CD4-positive, alpha-beta T cell treated with Interleukin-6 for 4 hours (primary cell): ENCODE measurements at regions not wholly inside any gene's neighbourhood (a gene's known extent, or its start where the extent isn't known, plus 50 kb on each side); places are given as distances from the start of the nearest gene placed in this dataset.

Experiments used
- DNase-seq: peaks from one replicate; pipeline ENCODE4 v3.0.0-alpha.2; 2020; ENCODE audit warnings: mixed read lengths

DNA sequence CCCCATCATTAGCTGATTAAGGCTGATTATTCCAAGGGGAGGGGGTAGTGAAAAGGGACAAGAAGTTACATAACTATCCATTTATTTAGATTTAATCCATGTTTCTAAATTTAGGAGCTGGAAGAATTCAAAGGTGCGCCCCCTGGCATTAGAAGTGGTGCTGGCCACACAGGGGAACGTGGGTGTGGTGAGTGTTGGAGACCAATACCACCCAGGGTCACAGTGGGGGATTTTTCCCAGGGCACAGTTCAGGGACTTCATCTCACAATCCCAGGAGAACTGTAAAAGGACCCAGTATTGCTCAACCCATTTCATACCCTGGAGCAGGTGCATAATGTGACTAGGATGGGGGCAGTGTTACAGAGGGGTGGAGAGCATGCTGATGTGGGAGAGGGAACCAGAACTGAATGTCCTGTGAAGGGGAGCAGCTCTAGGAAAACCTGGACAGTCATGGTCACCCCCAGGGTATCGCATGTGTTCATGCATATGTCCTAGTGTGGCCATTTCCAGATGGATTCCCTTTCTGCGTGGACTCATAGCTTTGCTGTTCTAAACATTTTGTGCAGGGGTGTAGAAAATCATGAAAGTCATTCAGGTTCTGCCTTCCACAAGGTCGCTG lies 110.3 kb downstream of the LSM3 start:
- DNase-seq = no peak

GRCh38 chr3:14289590-14290461 lies 111.2 kb downstream of the LSM3 start:
- no peak for DNase-seq

GRCh38 chr3:14290631-14291385 lies 111.6 kb upstream of the SLC6A6 start:
- no peak for DNase-seq

DNA sequence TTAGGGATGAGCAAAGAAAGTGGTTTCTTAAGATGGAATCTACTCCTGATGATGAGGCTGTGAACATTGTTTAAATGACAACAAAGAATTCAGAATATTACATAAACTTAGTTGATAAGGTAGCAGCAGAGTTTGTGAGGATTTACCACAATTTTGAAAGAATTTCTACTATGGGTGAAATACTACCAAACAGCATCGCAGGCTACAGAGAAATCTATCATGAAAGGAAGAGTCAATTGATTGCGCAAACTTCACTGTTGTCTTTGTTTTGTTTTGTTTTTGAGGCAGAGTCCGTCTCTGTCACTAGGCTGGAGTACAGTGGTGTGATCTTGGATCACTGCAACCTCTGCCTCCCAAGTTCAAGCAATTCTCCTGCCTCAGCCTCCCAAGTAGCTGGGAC lies 107.4 kb upstream of the SLC6A6 start:
- DNase-seq = no peak

- no peak for DNase-seq
Measured at GRCh38 chr3:14295801-14296200, 106.6 kb upstream of the SLC6A6 start.

DNA sequence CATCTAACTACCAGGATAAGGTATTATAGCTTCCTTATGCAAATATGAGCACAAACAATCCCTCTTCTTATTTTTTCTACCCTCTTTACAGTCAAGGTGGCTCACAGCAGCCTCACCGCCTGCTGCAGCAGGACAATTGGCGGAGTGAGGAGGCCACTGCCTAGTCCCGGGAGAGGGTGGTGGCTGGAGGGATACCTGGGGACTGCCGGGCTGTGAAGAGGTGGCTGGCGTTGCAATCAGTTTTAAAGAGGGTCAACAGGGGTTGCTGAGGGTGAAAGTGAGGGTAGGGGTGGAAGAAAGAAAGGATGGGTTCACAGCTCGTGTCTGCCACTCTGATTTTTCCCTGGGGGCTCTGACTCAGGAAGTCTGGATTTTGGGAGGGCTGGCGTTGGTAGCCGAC lies 105.1 kb upstream of the SLC6A6 start:
- no peak for DNase-seq

DNA sequence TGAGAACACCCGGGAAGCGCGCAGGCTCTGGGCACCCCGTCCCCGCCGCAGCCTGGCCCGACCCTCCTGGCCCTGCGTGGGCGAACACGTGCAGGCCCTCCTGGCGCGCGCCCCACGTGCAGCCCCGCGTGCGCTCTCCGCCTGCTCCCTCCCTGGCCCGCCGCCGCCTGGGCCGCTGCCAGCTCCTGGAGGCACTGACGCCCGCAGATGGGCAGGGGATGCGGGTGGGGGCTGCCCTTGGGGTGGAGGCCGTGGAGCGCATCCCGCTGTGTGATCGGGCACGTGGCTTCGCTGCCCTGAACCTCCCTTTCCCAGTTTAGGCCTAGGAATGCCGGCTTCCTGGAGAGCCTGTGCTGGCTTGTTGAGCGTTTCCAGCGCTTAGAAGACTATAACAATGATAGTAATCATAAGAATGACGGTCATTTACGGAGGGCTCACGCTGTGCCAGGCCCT lies 104.6 kb upstream of the SLC6A6 start:
- DNase-seq = no peak

- DNase-seq = no peak
Measured at GRCh38 chr3:14298442-14298841, 104.0 kb upstream of the SLC6A6 start.

- DNase-seq = no peak
Measured at GRCh38 chr3:14298991-14299555, 103.3 kb upstream of the SLC6A6 start.

DNA sequence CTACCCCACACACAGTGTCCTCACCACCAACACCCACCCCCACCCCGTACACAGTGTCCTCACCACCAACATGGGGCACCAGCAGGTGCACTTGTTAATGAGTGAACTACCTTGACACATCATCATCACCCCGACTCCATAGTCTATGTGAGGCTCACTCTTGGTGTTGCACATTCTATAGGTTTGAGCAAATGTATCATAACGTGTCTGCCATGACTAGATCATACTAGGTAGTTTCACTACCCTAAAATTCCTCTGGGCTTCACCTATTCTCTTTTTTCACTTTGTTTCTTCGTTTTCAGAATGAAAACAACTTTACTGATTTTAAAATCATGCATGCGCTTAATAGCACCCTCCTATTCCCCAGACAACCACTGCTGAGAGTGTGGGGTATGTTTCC lies 102.6 kb upstream of the SLC6A6 start:
- DNase-seq = no peak

GRCh38 chr3:14300721-14301399 lies 101.5 kb upstream of the SLC6A6 start:
- DNase-seq = no peak

- no peak for DNase-seq
Measured at GRCh38 chr3:14301558-14301957, 100.8 kb upstream of the SLC6A6 start.

DNA sequence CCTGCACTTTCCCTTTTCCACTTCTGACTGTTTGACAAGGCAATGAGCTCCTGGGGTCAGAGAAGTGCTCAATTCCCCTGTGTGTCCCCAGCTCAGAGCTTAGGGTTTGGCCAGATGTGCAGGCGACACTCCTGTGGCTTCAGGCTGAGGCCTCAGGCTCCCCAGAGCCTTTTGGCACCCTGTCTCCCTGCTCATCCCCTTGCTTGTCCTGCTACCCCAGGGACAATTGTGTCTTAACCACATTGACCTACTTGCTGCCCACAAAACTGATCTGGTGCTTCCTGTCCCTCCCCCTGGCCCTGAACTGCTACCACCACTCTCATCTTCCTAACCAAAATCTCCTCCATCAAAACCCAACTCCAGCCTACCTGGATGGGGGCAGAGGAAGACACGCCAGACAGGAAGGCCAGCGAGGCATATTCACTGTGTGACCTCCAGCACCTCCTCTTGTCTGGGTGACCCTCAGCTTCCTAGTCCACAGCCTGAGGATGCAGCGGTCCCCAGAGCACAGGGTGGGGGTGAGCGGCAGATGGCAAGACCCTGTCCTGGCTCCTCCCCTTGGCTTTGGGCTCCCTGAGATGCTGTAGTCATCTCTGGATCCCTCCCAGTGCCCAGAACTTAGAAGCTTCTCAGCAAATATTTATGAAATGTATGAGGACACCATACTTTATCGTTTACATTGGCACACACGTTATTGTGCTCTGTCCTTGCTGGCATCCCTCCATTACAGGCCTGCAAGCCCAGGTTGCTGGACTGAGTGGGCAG lies 98.9 kb upstream of the SLC6A6 start:
- no peak for DNase-seq

- no peak for DNase-seq
Measured at GRCh38 chr3:14304101-14305045, 98.0 kb upstream of the SLC6A6 start.

GRCh38 chr3:14305324-14305723 lies 97.1 kb upstream of the SLC6A6 start:
- no peak for DNase-seq

DNA sequence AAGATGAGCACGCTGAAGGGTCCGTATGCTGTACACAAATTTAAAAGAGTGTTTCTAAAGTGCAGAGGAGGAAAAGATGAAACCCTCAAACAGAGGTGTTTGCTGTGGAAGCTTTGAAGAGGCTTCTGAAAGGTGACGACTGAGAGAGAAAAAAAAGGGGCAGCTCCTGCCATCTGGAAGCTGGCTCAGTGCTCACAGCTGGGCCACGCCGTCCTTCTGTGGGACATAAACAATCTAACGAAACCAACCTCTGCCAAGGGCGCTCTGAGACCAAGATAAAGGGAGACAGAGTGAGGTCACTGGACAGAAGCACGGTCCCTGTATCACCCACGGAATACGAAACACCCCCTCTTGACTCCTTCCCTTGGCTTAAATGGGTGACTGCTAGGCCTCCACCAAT lies 96.3 kb upstream of the SLC6A6 start:
- no peak for DNase-seq

DNA sequence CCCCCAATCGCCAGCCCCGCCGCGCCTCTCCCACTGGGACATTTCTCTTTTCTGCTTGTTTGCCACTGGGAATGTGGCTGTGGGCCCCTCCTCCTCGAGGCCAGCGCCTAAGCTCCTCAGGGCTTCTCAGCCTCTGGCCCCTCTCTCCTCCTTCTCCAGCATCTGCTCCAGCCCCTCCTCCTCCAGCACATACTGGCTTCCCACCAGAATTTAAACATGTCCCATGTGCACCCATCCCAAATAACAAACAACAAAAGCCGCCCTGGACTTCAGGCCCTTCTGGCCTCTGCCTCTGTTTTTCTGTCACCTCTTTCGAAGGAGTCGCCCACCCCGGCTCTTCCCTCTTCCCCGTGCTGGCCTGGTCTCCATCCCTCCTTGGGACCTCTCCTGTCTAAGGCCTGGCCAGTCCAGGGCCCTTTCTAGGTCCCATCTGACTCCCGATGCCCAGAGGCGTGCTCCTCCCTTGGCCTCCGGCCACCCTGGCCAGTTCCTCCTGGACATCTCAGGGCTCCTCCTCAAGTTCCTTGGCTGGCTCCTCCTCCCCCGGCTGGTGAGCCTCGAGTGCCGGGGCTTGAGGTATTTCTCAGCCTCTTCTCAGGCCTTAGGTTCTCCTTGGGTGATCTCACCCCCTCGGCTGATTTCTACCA lies 94.6 kb upstream of the SLC6A6 start:
- no peak for DNase-seq

DNA sequence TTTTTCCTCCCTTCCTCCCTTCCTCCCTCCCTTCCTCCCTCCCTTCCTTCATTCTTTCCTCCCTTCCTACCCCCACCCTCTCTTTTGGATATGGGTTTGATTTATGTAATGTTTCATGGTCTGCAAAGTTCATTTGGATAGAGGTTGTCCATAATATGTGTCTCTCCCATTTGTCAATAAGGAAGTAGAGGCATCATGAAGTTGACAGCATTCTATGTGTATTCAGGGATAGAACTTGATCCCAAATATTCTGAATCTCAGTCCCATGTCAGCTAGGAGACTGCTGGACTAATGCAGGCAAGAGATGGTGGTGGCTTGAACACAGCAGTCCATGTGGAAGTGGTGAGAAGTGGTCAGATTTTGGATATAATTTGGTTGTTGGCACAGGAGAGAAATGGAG lies 90.7 kb upstream of the SLC6A6 start:
- DNase-seq = no peak

DNA sequence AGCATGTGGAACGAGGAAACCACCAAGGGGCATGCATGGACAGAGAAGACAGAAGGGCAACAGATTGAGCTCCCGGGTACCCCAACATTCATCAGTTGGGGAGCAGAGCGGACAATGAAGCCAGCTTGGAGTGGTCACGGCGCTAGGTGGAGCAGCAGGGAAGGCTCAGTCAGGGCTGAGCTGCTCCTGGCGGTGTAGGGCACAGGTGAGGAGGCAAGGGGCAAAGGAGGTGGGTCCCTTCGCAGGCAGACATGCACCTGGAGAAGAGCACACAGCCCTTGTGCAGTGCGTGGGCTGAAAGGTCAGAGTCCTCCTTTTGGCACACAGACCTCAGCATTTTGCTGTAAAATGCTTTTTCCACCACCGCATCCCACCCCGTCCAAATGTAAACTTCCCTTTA lies 90.0 kb upstream of the SLC6A6 start:
- DNase-seq = no peak

DNA sequence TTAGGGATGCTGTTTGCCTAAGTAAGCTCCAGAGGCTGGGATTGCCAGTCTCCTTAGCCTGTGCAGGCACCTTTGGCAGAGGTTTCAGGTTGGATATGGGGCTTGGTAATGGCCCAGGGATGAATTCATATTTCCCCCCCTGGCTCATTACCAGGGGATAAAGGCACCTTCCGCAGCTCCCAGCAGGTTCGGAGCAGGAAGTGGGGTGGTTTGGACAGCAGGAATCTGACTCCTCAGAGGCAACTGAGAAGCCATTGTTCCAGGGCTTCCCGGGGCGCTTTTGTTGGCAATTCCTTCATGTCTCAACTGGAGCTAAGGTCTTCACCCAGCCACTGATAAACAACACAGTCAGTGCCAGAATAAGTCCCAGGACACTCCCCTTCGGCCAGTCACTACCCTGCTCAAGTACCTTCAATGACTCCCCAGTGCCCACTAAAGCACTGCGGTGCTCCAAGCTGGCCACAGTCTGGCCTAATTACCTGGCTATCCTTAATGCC lies 85.3 kb upstream of the SLC6A6 start:
- DNase-seq = no peak
